ENCODE measurements at regions not wholly inside any gene's neighbourhood (a gene's known extent, or its start where the extent isn't known, plus 50 kb on each side); places are given as distances from the start of the nearest gene placed in this dataset.

DNA sequence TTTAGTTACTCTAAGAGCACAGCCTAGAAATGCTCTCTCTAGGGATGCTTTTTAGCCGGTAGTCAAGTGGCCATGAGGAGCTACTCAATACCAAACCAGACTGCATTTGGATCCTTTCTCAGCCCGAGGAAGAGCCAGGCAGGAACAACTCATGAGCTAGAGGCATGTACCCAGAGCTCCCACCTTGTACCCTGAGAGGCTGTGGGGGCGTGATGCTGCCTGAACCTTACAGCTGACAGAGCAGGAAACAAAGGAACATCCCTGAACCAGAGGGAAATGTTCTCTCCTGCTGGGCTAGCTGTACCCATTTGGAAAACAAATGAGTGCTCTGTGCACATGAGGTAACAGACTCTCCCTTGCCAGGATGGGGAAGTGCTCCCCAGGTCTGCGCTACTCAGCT lies 131.6 kb downstream of the OSR1 start:
- no peak overlapping the region for H3K4me3 Mint-ChIP-seq (ENCODE audit: low read depth, unreplicated experiment)
- H3K9me3 Mint-ChIP-seq (ENCODE audit: low read depth, unreplicated experiment), result no peaks in the 10 kb centered on the region
- TF ChIP-seq, protein P1, sequence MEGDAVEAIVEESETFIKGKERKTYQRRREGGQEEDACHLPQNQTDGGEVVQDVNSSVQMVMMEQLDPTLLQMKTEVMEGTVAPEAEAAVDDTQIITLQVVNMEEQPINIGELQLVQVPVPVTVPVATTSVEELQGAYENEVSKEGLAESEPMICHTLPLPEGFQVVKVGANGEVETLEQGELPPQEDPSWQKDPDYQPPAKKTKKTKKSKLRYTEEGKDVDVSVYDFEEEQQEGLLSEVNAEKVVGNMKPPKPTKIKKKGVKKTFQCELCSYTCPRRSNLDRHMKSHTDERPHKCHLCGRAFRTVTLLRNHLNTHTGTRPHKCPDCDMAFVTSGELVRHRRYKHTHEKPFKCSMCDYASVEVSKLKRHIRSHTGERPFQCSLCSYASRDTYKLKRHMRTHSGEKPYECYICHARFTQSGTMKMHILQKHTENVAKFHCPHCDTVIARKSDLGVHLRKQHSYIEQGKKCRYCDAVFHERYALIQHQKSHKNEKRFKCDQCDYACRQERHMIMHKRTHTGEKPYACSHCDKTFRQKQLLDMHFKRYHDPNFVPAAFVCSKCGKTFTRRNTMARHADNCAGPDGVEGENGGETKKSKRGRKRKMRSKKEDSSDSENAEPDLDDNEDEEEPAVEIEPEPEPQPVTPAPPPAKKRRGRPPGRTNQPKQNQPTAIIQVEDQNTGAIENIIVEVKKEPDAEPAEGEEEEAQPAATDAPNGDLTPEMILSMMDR (IDR thresholded peaks at IDR 0.05; ENCODE audit: unreplicated experiment), result no peak
- no peaks in the 10 kb centered on the region for H3K4me1 Mint-ChIP-seq (ENCODE audit: low read depth, unreplicated experiment)
- intact Hi-C loops (cut with micrococcal nuclease; ENCODE audit: unreplicated experiment), result no loop called here
- DNase-seq, result no peak
- no peaks in the 10 kb centered on the region for H3K36me3 Mint-ChIP-seq (ENCODE audit: insufficient read depth, unreplicated experiment)
- no TSS peak for BruUV-seq (replicated peaks)
- H3K27ac Mint-ChIP-seq (ENCODE audit: unreplicated experiment), result no peak overlapping the region
- H3K27me3 Mint-ChIP-seq (ENCODE audit: unreplicated experiment), result no peaks in the 10 kb centered on the region
- CTCF ChIA-PET, result no interaction called here

DNA sequence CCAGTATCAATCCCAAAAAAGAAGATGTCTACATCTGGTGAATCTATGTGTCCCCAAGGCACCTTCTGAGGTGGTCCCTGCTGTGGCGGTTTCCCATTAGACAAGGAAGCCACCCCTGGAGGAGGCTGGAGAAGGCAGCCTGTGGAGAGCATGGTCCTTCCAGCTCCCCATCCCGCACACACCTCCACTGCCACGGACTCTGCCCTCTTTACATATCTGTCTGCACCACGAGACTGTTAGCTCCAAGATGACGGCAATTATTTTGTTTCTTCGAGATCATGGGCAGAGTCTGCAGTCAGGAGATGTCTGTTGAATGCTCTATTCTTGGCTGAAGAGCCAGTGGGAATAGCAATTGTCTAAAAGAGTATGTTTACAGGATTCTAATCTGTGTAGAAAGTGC lies 132.0 kb downstream of the OSR1 start:
- Mint-ChIP-seq H3K36me3 (ENCODE audit: insufficient read depth, unreplicated experiment) (no peaks in the 10 kb centered on the region), H3K4me1 (ENCODE audit: low read depth, unreplicated experiment) (no peaks in the 10 kb centered on the region), H3K27ac (ENCODE audit: unreplicated experiment) (no peak overlapping the region), H3K4me3 (ENCODE audit: low read depth, unreplicated experiment) (no peak overlapping the region), H3K27me3 (ENCODE audit: unreplicated experiment) (no peaks in the 10 kb centered on the region), H3K9me3 (ENCODE audit: low read depth, unreplicated experiment) (no peaks in the 10 kb centered on the region)
- intact Hi-C loops (cut with micrococcal nuclease; ENCODE audit: unreplicated experiment), result no loop called here
- CTCF ChIA-PET, result no interaction called here
- DNase-seq, result no peak
- TF ChIP-seq, protein P1 (IDR thresholded peaks at IDR 0.05; ENCODE audit: unreplicated experiment), result no peak
- no TSS peak for BruUV-seq (replicated peaks)

DNA sequence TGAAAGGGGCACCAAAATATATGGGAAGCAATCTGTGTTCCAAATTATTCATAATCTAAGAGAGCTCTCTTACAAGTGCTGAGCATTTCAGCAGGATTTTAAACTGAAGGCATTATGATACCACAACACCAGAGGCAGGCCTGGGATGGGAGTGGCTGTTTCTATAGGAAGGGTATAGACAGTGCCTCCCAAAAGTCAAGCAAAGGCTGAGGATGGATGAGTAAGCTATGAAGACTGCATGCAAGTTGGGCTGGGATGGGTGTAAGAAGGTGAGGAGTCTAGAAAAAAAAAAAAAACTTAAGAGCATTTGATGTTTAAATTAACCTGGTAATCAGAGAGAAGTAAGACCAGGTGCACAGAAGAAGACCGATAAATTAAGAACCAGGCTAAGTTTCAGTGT lies 132.5 kb downstream of the OSR1 start:
- CTCF ChIA-PET, result no interaction called here
- H3K9me3 Mint-ChIP-seq (ENCODE audit: low read depth, unreplicated experiment), result no peaks in the 10 kb centered on the region
- H3K27ac Mint-ChIP-seq (ENCODE audit: unreplicated experiment), result no peak overlapping the region
- intact Hi-C loops (cut with micrococcal nuclease; ENCODE audit: unreplicated experiment), result no loop called here
- no peaks in the 10 kb centered on the region for H3K27me3 Mint-ChIP-seq (ENCODE audit: unreplicated experiment)
- TF ChIP-seq, protein P1 (IDR thresholded peaks at IDR 0.05; ENCODE audit: unreplicated experiment), result no peak
- H3K4me1 Mint-ChIP-seq (ENCODE audit: low read depth, unreplicated experiment), result no peaks in the 10 kb centered on the region
- no peak for DNase-seq
- no peaks in the 10 kb centered on the region for H3K36me3 Mint-ChIP-seq (ENCODE audit: insufficient read depth, unreplicated experiment)
- BruUV-seq (replicated peaks), result no TSS peak
- H3K4me3 Mint-ChIP-seq (ENCODE audit: low read depth, unreplicated experiment), result no peak overlapping the region

DNA sequence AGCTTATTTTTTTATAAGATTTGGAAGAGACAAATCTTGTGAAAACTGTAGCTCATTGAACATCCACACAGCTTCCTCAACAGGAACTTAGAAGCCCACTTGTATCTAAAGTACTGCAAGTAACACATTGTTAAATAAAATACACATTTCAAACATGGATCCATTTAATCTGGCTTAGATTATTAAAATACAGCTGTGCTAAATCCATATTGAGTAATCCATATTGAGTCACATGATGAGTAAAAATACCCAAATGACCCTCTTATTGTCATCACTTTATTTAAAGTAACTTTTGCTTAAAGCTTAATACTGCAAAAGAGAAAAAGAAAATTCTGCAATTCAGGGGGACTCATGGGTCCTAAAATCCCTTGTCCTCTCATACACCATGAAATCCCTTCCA lies 133.3 kb downstream of the OSR1 start:
- DNase-seq, result no peak
- Mint-ChIP-seq H3K4me1 (ENCODE audit: low read depth, unreplicated experiment) (no peaks in the 10 kb centered on the region), H3K9me3 (ENCODE audit: low read depth, unreplicated experiment) (no peaks in the 10 kb centered on the region), H3K4me3 (ENCODE audit: low read depth, unreplicated experiment) (no peak overlapping the region), H3K27me3 (ENCODE audit: unreplicated experiment) (no peaks in the 10 kb centered on the region), H3K27ac (ENCODE audit: unreplicated experiment) (no peak overlapping the region), H3K36me3 (ENCODE audit: insufficient read depth, unreplicated experiment) (no peaks in the 10 kb centered on the region)
- BruUV-seq (replicated peaks), result no TSS peak
- CTCF ChIA-PET, result no interaction called here
- intact Hi-C loops (cut with micrococcal nuclease; ENCODE audit: unreplicated experiment), result no loop called here
- TF ChIP-seq, protein P1 (IDR thresholded peaks at IDR 0.05; ENCODE audit: unreplicated experiment), result no peak

DNA sequence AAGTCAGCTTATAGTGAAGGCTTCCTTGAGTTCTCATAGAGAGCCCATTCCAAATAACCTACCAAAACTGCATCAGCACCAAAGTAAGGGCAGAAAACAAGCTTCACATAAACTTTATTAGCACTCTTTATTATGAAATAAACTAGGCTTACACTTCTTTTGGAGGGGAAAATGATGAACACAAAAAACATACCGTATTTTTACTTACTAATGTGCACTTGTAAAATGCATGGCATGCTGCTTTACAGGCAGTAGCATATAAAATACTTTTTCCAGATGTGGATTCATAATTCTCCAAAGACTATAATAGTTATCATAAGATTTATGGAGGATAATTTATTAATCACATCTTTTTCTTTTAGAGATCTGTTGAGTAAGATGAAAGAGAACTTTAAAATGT lies 133.9 kb downstream of the OSR1 start:
- Mint-ChIP-seq H3K27me3 (ENCODE audit: unreplicated experiment) (no peaks in the 10 kb centered on the region), H3K36me3 (ENCODE audit: insufficient read depth, unreplicated experiment) (no peaks in the 10 kb centered on the region), H3K9me3 (ENCODE audit: low read depth, unreplicated experiment) (no peaks in the 10 kb centered on the region), H3K4me1 (ENCODE audit: low read depth, unreplicated experiment) (no peaks in the 10 kb centered on the region), H3K27ac (ENCODE audit: unreplicated experiment) (no peak overlapping the region), H3K4me3 (ENCODE audit: low read depth, unreplicated experiment) (no peak overlapping the region)
- TF ChIP-seq, protein P1 (IDR thresholded peaks at IDR 0.05; ENCODE audit: unreplicated experiment), result no peak
- intact Hi-C loops (cut with micrococcal nuclease; ENCODE audit: unreplicated experiment), result no loop called here
- CTCF ChIA-PET, result no interaction called here
- no TSS peak for BruUV-seq (replicated peaks)
- no peak for DNase-seq

Measured in Calu3 (cell line).